Hindlimb muscle (tissue), 1 donor: ENCODE measurements at regions not wholly inside any gene's neighbourhood (a gene's known extent, or its start where the extent isn't known, plus 50 kb on each side); places are given as distances from the start of the nearest gene placed in this dataset.

Source experiments
- DNase-seq: peaks from one replicate; pipeline ENCODE4 v3.0.0-alpha.2; 2013

- DNase-seq, result no peak
These were observed 602.5 kb downstream of the TNS3 start for GRCh38 chr7:46979439-46979838.

- DNase-seq, result no peak
These were observed 606.4 kb downstream of the TNS3 start for GRCh38 chr7:46975493-46975892.

GRCh38 chr7:46972205-46972604 lies 609.7 kb downstream of the TNS3 start:
- DNase-seq, result no peak

- no peak for DNase-seq
These were observed 611.4 kb downstream of the TNS3 start for GRCh38 chr7:46970476-46970875.

- DNase-seq, result no peak
These were observed 611.8 kb downstream of the TNS3 start for GRCh38 chr7:46970131-46970430.

- no peak for DNase-seq
These were observed 612.4 kb downstream of the TNS3 start for GRCh38 chr7:46969303-46970130.

- no peak for DNase-seq
These were observed 613.9 kb downstream of the TNS3 start for GRCh38 chr7:46968003-46968402.

- no peak for DNase-seq
These were observed 618.2 kb downstream of the TNS3 start for GRCh38 chr7:46963719-46964118.

- no peak for DNase-seq
These were observed 620.9 kb downstream of the TNS3 start for GRCh38 chr7:46960970-46961369.

- DNase-seq, result no peak
These were observed 624.7 kb downstream of the TNS3 start for GRCh38 chr7:46957195-46957594.

GRCh38 chr7:46955531-46955930 lies 626.4 kb downstream of the TNS3 start:
- DNase-seq, result no peak

GRCh38 chr7:46954181-46954580 lies 627.7 kb downstream of the TNS3 start:
- DNase-seq, result no peak

GRCh38 chr7:46953008-46953407 lies 628.9 kb downstream of the TNS3 start:
- no peak for DNase-seq

GRCh38 chr7:46949270-46949931 lies 632.5 kb downstream of the TNS3 start:
- DNase-seq, result no peak

GRCh38 chr7:46948716-46949115 lies 633.2 kb downstream of the TNS3 start:
- DNase-seq, result no peak

GRCh38 chr7:46945328-46945727 lies 636.6 kb downstream of the TNS3 start:
- DNase-seq, result no peak

GRCh38 chr7:46943996-46944395 lies 637.9 kb downstream of the TNS3 start:
- no peak for DNase-seq

- no peak for DNase-seq
These were observed 639.3 kb downstream of the TNS3 start for GRCh38 chr7:46942574-46942973.

GRCh38 chr7:46940178-46940577 lies 641.7 kb downstream of the TNS3 start:
- no peak for DNase-seq

GRCh38 chr7:46939558-46939957 lies 642.4 kb downstream of the TNS3 start:
- no peak for DNase-seq

GRCh38 chr7:46939089-46939488 lies 642.8 kb downstream of the TNS3 start:
- no peak for DNase-seq

GRCh38 chr7:46937826-46938225 lies 644.1 kb downstream of the TNS3 start:
- DNase-seq, result no peak

- DNase-seq, result no peak
These were observed 647.6 kb downstream of the TNS3 start for GRCh38 chr7:46934198-46934825.

- no peak for DNase-seq
These were observed 648.3 kb downstream of the TNS3 start for GRCh38 chr7:46933596-46933995.
